Stimulated activated naive B cell treated with anti-CD40 and anti-IgM and Interleukin-4, amounts not matched to agents 10 μg/mL and 1 μg/mL and 100 μg/mL, for 72 hours (primary cell): ENCODE measurements at regions not wholly inside any gene's neighbourhood (a gene's known extent, or its start where the extent isn't known, plus 50 kb on each side); places are given as distances from the start of the nearest gene placed in this dataset.

Source experiments
- ATAC-seq, 2 donors: fragments of 150-1000 bp; cut with Tn5 transposase; replicated peaks; 2 replicates each; pipeline ENCODE4 v1.10.0; 2021; ENCODE audit warnings: moderate library complexity in 1 of 2
- DNase-seq: peaks from one replicate; pipeline ENCODE4 v3.0.0; 2021
- H3K27ac Mint-ChIP-seq: one replicate; pipeline ENCODE4 v1.8.0; 2022; ENCODE audit warnings: mild to moderate bottlenecking, mixed read lengths
- H3K27me3 Mint-ChIP-seq, 2 donors: one replicate each; pipeline ENCODE4 v1.8.0; 2022; ENCODE audit warnings: mixed read lengths in 2 of 2
- H3K36me3 Mint-ChIP-seq, 2 donors: one replicate each; pipeline ENCODE4 v1.8.0; 2022; ENCODE audit warnings: mixed read lengths in 2 of 2, mild to moderate bottlenecking in 1 of 2
- H3K4me1 Mint-ChIP-seq, 2 donors: one replicate each; pipeline ENCODE4 v1.8.0; 2022; ENCODE audit warnings: mixed read lengths in 2 of 2, mild to moderate bottlenecking in 1 of 2
- H3K4me3 Mint-ChIP-seq, 2 donors: one replicate each; pipeline ENCODE4 v1.8.0; 2022; ENCODE audit warnings: mild to moderate bottlenecking in 2 of 2, mixed read lengths in 2 of 2, moderate library complexity in 1 of 2
- H3K9me3 Mint-ChIP-seq, 2 donors: one replicate each; pipeline ENCODE4 v1.8.0; 2022; ENCODE audit warnings: mixed read lengths in 2 of 2, mild to moderate bottlenecking in 1 of 2

DNA sequence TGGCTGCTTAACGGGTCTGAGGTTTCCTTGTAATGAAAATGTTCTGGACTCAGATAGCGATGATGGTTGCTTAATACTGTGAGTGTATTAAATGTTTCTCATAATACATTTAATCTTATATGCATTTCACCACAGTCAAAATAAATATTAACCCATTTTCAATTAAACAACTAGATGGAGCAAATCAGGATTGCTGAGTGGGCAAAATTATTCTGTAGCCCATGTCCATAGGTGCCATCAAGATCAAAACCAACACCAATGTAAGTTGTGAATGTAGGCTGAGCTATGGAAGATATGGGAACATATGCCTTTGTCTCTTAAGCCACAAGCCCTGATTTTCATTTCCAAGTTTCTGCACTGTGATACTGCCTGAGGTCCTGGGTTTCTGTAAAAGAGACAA is 572.6 kb upstream of the EEF2KMT start:
- ATAC-seq, result no peak
- Mint-ChIP-seq H3K9me3 (peaks cover 0 to 4% of the 10 kb centered on the region in 2 donors), H3K36me3 (no peaks in the 10 kb centered on the region), H3K27me3 (peaks cover 0 to 5% of the 10 kb centered on the region in 2 donors), H3K4me1 (no peaks in the 10 kb centered on the region), H3K4me3 (no peak overlapping the region), H3K27ac (no peak overlapping the region)
- DNase-seq, result no peak

DNA sequence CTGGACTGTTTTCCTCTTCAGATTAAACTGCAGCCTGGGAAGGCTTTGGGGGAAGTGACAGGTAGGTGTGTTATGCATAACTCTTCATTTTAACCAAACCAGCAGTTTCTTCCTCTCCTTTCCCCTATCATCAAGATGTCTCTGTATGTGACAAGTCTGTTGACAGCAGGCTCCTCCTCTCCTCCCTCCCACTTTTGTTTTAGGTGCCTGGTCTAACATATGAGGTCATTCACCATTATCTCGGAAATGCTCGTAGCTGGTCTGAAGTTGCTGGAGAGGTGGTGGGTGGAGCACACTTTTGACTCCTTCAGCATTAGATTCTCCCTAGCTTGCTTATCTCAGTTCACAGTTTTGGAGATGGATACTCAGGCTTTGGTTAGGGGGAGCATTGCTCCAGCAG is 571.0 kb upstream of the EEF2KMT start:
- H3K36me3 Mint-ChIP-seq, result no peaks in the 10 kb centered on the region
- no peaks in the 10 kb centered on the region for H3K4me1 Mint-ChIP-seq
- ATAC-seq (no peak), DNase-seq (no peak)
- H3K9me3 Mint-ChIP-seq, result peaks cover 0 to 2% of the 10 kb centered on the region in 2 donors
- no peak overlapping the region for H3K4me3 Mint-ChIP-seq
- peaks cover 0 to 5% of the 10 kb centered on the region in 2 donors for H3K27me3 Mint-ChIP-seq
- H3K27ac Mint-ChIP-seq, result no peak overlapping the region

DNA sequence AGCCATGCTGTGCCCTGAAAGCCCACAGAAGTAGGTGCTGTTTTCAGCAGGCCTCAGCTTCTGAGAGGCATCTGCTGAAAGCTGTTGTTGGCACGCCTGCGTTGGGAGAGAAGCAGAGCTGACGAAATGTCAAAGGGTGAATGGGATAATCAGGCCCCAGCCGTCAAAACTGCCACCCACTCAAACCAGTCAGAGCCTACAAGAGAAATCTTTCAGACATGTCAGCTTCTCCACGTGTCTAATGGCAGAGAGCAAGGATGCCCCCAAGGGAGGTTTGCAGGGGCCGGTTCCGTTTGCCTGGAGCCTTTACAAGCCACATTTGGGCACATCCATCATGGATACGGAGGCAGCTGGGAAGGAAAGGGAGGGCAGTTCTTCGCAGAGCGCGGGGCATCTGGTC is 568.2 kb upstream of the EEF2KMT start:
- no peaks in the 10 kb centered on the region for H3K27me3 Mint-ChIP-seq
- ATAC-seq, result no peak
- no peaks in the 10 kb centered on the region for H3K9me3 Mint-ChIP-seq
- H3K4me1 Mint-ChIP-seq, result no peaks in the 10 kb centered on the region
- DNase-seq, result no peak
- H3K27ac Mint-ChIP-seq, result no peak overlapping the region
- H3K36me3 Mint-ChIP-seq, result no peaks in the 10 kb centered on the region
- no peak overlapping the region for H3K4me3 Mint-ChIP-seq

DNA sequence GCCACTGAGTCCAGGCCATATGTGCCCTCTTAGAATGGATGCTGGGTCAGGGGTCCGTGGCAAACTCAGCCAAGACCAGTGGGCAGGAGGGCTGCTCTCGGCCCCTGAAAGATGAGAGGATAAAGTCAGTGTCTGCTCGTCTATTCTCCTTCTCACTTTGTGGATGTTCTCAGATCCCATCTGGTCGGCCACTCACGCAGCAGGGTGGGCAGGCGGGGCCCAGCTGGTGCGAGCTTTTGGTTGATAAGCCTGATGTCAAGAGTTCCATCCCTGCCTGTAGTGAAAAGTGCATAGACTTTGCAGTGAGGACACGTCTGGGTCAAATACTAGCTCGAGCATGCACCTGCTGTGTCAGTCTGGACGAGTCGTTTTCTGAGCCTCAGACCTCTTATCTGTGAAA is 556.2 kb upstream of the EEF2KMT start:
- no peaks in the 10 kb centered on the region for H3K36me3 Mint-ChIP-seq
- no peaks in the 10 kb centered on the region for H3K4me1 Mint-ChIP-seq
- no peak overlapping the region for H3K27ac Mint-ChIP-seq
- H3K4me3 Mint-ChIP-seq, result no peak overlapping the region
- H3K9me3 Mint-ChIP-seq, result no peaks in the 10 kb centered on the region
- ATAC-seq, result no peak
- DNase-seq, result no peak
- no peaks in the 10 kb centered on the region for H3K27me3 Mint-ChIP-seq

DNA sequence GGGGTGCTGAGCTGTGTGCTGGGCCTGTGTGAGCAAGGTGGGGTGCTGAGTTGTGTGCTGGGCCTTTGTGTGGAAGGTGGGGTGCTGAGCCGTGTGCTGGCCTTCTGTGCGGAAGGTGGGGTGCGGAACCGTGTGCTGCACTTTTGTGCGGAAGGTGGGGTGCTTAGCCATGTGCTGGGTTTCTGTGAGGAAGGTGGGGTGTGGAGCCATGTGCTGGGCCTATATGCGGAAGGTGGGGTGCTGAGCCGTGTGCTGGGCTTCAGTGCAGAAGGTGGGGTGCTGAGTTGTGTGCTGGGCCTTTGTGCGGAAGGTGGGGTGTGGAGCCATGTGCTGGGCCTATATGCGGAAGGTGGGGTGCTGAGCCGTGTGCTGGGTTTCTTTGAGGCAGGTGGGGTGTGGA is 555.4 kb upstream of the EEF2KMT start:
- ATAC-seq (no peak), DNase-seq (no peak)
- H3K4me1 Mint-ChIP-seq, result no peaks in the 10 kb centered on the region
- H3K36me3 Mint-ChIP-seq, result no peaks in the 10 kb centered on the region
- H3K27me3 Mint-ChIP-seq, result no peaks in the 10 kb centered on the region
- H3K4me3 Mint-ChIP-seq, result no peak overlapping the region
- H3K27ac Mint-ChIP-seq, result no peak overlapping the region
- no peaks in the 10 kb centered on the region for H3K9me3 Mint-ChIP-seq

DNA sequence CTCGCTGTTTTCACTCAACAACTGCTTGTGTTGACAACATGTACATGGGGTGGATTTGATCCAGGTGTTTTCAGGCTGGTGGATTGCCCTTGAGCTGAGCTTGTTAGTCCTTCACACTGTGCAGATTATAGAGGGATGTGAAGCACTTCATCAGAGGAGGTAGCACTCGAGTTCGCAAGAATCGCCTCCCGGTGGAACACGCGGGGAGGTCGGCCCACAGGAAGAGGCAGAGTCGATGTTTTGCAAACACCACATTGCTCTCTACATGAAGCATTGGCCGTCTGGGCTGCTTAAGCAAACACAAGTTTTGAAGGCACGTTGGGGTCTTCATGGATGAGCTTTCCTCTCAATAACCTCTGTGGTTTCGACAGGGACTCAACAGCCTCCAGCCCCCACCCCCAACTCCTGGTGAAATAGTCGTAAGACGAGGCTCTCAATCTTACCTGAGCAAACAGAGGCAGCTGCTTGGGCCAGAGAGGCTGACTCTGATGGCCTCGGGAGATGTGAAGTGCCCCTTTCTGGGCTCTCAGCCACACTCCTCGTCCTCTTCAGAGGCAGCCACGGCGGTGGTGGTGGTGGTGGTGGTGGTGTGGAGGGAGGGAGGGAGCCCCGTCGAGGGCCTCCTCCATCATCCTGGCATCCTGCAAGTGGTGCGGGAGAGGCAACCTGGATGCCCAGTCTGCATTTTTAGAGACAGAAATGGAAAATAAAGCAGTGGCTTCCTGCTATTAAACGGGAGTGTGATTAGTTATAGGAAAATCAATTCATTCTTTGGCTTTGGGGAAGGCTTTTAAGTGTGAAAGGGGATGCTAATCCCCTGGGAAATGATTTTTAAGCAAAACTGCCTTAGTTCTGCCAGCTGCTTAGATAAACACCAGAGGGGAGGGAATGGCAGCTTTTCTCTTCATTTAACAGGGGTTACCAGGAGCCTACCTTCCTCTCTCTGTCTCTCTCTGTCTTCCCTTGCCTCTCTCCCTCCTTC is 552.5 kb upstream of the EEF2KMT start:
- Mint-ChIP-seq H3K4me1 (no peaks in the 10 kb centered on the region), H3K4me3 (no peak overlapping the region)
- no peak for ATAC-seq

DNA sequence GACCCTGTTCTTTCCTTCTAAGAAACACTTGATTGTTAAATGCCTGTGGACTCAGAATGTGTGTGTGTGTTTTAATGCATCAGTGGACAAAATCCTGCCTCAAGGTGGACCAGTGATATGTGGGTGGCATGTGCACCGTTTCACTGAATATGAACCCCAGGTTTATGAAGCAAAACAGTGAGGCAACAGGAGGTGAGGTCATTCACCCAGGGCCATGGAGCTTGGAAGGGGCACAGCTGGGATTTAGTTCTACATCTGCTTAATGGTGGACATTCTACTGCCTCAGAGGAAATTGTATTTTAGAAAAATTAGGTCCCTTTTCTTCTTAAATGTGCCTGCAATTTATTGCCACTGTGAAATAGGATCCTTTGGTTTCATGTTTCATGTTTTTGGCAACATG is 549.5 kb upstream of the EEF2KMT start:
- Mint-ChIP-seq H3K27me3 (peaks cover 0 to 3% of the 10 kb centered on the region in 2 donors), H3K4me1 (no peaks in the 10 kb centered on the region), H3K27ac (no peak overlapping the region), H3K36me3 (no peaks in the 10 kb centered on the region), H3K4me3 (no peak overlapping the region), H3K9me3 (no peaks in the 10 kb centered on the region)
- DNase-seq (no peak), ATAC-seq (no peak)

More for the DNA sequence above, 552.5 kb upstream of the EEF2KMT start:
- no peaks in the 10 kb centered on the region for H3K9me3 Mint-ChIP-seq
- H3K27ac Mint-ChIP-seq, result no peak overlapping the region
- no peak for DNase-seq
- H3K27me3 Mint-ChIP-seq, result no peaks in the 10 kb centered on the region
- H3K36me3 Mint-ChIP-seq, result no peaks in the 10 kb centered on the region

DNA sequence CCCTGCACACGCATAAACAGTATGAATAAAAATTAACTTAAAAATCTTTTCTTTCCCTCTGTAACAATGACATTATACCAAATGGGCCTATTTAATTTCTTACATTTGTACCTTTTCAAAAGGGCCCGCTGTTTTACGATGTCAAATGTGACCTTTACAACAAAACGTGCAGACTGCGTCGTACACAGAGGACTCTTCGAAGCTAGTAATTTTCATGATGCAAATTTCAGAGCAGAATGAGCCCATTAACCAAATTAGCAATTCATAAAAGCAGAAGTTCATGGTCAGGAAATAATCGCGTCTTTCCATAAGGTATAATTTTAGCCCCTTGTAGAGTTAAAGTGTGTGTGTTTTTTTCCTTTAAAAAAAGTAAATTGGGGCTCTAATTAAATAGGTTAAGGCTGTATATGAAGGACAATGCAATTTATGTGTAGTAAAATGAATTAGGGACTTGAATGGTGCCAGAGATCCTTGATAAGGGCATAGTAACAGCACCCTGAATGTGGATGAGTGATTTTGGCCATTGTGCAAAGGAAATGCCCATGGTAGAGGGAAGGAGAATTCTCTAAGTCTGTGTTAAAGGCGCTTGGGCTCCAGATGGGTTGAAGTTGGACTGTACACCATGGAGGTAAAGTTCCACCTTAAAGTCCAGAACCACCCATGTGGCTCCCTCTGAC is 546.4 kb upstream of the EEF2KMT start:
- DNase-seq (no peak), ATAC-seq (no peak)
- peaks cover 3 to 5% of the 10 kb centered on the region in 2 donors for H3K9me3 Mint-ChIP-seq
- no peaks in the 10 kb centered on the region for H3K36me3 Mint-ChIP-seq
- peaks cover 0 to 3% of the 10 kb centered on the region in 2 donors for H3K27me3 Mint-ChIP-seq
- no peak overlapping the region for H3K4me3 Mint-ChIP-seq
- no peaks in the 10 kb centered on the region for H3K4me1 Mint-ChIP-seq
- no peak overlapping the region for H3K27ac Mint-ChIP-seq

DNA sequence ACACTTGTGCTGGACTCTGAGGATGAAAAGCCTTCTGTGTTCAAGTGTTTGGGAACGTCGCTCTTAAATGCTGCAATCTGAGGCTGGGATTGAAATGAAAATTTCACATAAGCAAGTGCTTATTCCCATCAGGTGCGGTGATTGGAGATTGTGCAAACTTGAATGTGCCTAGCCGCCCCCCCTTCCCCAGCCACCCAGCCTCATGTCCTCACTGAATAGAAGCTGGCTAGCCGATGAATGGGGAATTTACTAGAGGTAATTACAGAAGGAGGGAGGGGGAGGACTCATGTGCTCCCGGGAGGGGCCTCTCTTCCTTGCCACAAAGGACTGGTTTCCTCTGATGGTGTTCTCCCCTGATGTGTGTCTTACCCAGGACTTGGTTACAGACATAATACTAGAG is 544.8 kb upstream of the EEF2KMT start:
- H3K9me3 Mint-ChIP-seq, result peaks cover 3 to 5% of the 10 kb centered on the region in 2 donors
- H3K27me3 Mint-ChIP-seq, result peaks cover 0 to 3% of the 10 kb centered on the region in 2 donors
- no peak overlapping the region for H3K4me3 Mint-ChIP-seq
- no peak for ATAC-seq
- H3K4me1 Mint-ChIP-seq, result no peaks in the 10 kb centered on the region
- no peak overlapping the region for H3K27ac Mint-ChIP-seq
- no peak for DNase-seq
- H3K36me3 Mint-ChIP-seq, result no peaks in the 10 kb centered on the region

DNA sequence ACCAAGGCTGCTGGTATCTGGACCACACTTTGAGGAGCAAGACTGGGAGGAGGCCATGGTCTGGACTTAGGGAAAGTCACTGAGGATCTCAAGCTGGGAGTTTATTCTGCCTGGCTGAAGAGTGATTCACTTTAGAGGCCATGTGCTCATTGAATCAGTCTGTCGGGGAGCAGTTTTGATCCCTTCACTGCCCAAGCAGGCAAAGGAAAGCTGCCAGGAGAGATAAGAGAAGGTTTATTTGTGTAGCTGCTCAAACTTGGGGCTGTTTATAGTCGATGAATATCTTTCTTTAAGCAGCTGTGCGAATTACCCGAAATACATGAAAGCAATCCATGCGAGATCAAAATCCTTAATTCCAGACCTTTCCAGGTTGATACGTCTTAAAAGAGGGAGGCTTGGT is 544.4 kb upstream of the EEF2KMT start:
- Mint-ChIP-seq H3K36me3 (no peaks in the 10 kb centered on the region), H3K4me3 (no peak overlapping the region)

DNA sequence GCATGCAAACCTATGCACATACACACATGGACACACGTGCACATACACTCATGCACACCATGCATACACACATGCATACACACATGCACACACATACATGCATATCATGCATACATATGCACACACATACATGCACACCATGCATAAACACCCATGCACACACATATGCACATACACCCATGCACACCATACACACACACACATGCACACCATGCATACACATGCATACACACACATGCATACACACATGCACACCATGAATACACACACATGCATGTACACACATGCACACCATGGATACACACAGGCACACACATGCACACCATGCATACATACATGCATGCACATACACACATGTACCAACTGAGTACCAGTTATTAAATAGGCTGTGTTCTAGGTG is 543.3 kb upstream of the EEF2KMT start:
- Mint-ChIP-seq H3K27me3 (peaks cover 0 to 3% of the 10 kb centered on the region in 2 donors), H3K4me3 (no peak overlapping the region), H3K27ac (no peak overlapping the region), H3K4me1 (no peaks in the 10 kb centered on the region), H3K36me3 (no peaks in the 10 kb centered on the region), H3K9me3 (peaks cover 3 to 5% of the 10 kb centered on the region in 2 donors)
- ATAC-seq (no peak), DNase-seq (no peak)

More for the DNA sequence above, 544.4 kb upstream of the EEF2KMT start:
- Mint-ChIP-seq H3K27me3 (peaks cover 0 to 3% of the 10 kb centered on the region in 2 donors), H3K4me1 (no peaks in the 10 kb centered on the region), H3K9me3 (peaks cover 3 to 5% of the 10 kb centered on the region in 2 donors), H3K27ac (no peak overlapping the region)
- DNase-seq, result no peak
- ATAC-seq, result no peak

DNA sequence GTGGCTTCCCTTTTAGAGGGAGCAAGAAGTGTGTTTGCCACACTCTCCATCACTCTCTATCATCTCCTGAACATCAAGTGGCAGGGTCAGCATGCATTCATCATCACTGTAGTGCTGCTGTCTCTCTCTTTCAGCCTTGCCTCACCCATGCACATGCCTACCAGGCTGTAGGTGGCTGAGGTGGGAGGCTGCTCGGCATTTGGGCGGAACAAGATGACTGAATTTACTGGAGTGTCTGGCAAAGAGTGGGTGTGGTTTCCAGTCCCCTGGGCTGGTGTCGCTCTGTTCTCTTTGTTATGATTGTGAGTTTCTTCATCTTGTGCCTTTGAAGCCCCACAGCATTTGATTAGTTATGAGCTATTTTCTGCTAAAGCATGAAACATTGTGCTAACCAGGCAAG is 541.9 kb upstream of the EEF2KMT start:
- Mint-ChIP-seq H3K9me3 (peaks cover 3 to 5% of the 10 kb centered on the region in 2 donors), H3K27me3 (peaks cover 0 to 3% of the 10 kb centered on the region in 2 donors), H3K4me1 (no peaks in the 10 kb centered on the region), H3K36me3 (no peaks in the 10 kb centered on the region), H3K27ac (no peak overlapping the region), H3K4me3 (no peak overlapping the region)
- DNase-seq (no peak), ATAC-seq (no peak)

DNA sequence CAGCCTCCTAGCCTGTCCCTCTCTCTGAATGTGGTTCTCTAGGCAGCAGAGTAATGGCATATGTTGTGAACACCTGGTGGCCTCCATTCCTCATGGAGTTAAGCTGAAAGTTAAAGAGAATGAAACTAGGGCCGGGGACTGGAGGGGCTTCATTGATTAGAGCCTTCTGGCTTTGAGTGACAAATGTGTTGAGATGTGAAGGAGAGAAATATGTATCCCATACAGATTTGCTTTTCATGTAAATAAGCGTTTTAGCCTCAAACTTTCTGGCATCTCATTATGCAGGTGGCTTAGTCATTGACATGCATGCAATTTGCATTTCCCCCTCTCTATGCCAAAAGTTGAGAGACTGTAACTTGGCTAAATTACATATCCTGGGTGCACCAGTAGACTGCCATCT is 537.7 kb upstream of the EEF2KMT start:
- no peak for ATAC-seq
- H3K27ac Mint-ChIP-seq, result no peak overlapping the region

DNA sequence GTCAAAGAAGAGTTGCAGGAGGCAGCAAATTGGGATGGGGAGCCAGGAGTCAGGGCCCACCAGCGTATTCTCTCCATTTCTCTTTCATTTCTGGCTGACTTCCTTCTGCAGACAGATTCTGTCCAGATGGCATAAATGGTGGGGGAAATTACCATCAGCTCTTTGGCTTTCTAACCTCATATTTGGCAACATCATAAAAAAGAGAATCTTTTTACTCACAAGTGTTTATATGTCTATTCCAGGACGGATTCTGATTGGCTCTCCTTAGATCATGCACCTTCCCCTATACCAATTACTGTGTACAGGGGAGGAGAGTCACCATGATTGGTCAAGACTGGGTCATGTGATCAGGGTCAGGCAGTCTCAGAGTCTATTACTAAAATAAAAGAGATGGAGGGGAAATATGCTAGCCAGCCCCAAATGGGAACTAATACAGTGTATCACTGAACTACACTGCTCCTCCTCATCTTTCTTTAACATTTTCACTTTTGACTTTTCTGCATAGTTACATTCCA is 537.1 kb upstream of the EEF2KMT start:
- H3K27me3 Mint-ChIP-seq, result no peaks in the 10 kb centered on the region
- DNase-seq (no peak), ATAC-seq (no peak)
- no peaks in the 10 kb centered on the region for H3K4me1 Mint-ChIP-seq
- no peak overlapping the region for H3K27ac Mint-ChIP-seq
- no peak overlapping the region for H3K4me3 Mint-ChIP-seq
- no peaks in the 10 kb centered on the region for H3K36me3 Mint-ChIP-seq
- H3K9me3 Mint-ChIP-seq, result peaks cover 0 to under 1% of the 10 kb centered on the region in 2 donors

More for the DNA sequence above, 537.7 kb upstream of the EEF2KMT start:
- Mint-ChIP-seq H3K4me3 (no peak overlapping the region), H3K9me3 (no peaks in the 10 kb centered on the region), H3K4me1 (no peaks in the 10 kb centered on the region), H3K27me3 (no peaks in the 10 kb centered on the region), H3K36me3 (no peaks in the 10 kb centered on the region)
- no peak for DNase-seq
